GM18505 (cell line): ENCODE measurements at regions not wholly inside any gene's neighbourhood (a gene's known extent, or its start where the extent isn't known, plus 50 kb on each side); places are given as distances from the start of the nearest gene placed in this dataset.

ENCODE experiments used
- ATAC-seq: cut with Tn5 transposase; IDR thresholded peaks from one replicate; pipeline ENCODE4 v1.9.1; 2021; ENCODE audit not compliant: unreplicated experiment
- POLR2A ChIP-seq: IDR thresholded peaks from 4 replicates; pipeline ENCODE4 v1.6.1; 2011; ENCODE audit warnings: borderline replicate concordance; ENCODE audit not compliant: insufficient read depth, insufficient read length; ENCODE audit errors: extremely low read depth

DNA sequence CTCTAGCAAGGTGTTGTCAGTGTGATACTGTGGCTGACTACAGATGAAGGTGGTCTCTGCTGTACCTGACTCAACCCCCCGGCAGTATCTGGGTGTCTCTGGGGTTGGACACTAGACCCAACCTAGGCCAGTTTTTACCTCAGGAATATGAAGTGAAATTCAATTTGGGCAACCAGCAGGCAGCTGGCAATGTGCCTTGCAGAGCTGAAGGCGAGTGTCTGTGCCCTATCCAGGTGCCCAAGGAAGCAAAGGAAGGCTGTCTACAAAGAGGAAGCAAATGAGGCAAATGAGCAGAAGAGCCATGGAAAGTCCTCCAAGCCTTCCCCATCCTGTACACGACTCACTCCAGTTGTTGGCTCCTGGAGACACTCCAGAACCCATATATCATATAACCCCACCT, 264.6 kb upstream of the AGAP1 start:
- no peak for ATAC-seq
- no peak for TF ChIP-seq POLR2A

DNA sequence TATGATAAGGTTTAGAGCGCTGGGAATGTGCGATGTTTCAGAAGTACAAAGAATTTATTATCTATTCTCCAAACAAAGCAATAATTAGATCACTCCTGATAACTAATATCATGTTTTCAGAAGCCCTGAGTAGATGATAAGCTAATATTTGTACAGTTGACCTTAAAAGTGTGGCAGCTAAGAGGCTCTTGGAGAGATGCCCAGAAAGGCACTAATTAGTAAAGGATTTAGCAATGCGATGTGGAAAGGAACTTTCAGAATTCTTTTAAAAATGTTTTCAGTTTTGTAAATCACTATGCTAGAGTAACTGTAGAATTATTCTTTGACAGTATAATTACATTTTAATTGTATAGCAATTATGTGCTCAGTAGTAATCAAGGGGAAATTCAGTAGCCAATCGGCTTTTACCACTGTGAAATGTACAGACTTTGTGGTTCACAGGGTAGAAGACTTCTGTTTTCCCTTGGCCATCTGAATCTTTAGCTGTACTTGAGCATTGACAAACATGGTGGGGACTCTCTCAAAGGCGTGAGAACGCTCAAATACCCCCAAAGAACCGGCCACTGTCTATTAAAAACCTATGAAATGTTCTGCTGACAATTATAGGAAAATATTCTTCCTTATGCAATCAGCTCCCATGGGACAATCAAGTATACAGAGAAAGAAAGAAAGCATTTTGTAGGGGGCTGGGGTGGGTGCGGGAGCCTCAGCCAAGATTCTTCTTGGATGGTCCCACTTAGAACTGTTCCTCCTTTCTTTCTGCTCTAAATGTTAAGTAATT, 262.8 kb upstream of the AGAP1 start:
- no peak for TF ChIP-seq POLR2A

DNA sequence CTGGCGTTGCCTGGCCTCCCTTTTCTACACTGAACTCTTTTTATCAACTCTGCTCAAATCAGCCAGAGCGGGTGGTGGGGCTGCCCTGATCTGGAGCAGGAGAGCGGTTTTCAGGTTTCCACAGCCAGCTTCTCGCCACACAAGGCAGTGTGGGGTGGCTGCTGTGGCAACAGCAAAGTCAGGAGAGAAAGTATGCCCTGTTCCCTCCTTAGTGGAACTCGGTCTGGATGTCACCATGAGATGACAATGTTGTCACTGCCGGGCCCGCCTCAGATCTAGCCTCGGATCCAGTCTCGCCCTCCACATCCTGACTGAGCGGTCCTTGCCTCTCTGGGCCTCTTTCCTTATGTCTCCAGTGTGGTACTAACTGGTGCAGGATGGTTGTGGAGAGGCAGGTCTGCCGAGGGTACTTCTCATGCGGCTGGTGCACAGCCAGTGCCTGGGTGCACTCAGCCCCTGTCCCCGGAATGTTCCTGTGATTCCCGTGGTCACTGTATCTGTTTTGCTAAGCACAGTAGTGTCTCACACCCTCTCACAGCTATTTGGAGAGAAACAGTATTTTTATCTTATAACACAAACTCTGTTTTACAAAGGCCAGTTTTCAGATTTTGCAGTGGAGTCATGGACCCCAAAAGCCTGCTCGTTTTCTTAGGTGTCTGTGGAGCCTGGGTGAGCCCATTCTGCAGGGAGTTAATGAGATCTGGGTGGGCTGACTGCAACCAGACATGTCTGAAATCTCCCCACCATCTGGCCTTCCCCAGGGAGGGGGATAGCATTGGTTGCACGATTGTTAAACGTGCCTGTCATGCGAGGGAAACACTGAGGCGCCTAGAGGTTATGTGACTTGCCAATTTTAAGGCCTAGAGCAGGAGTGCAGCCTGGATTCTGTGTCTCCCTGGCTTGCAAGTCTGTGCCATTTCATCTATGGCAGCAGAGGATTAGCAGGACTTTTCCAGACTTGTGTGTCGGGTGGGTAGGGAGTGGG, 261.1 kb upstream of the AGAP1 start:
- TF ChIP-seq POLR2A: no peak

More for the DNA sequence above, 262.8 kb upstream of the AGAP1 start:
- no peak for ATAC-seq

DNA sequence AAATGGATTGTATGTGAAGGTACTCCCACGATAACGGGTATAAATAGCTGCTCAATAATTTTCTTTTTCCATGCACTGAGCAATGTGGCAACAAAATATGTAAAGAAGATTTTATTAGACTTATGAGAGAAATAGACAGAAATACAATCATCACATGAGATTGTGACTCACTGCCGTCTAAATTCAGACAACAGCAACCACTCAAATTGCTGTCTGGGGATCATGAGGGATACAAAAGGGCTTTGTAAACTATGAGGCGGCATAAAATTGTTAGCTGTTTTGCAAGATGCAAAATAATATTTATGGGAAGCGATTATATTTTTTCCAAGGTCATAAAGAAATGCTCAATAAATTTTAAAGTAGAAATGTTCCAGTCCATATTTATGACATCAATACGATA, 259.1 kb upstream of the AGAP1 start:
- no peak for TF ChIP-seq POLR2A
- no peak for ATAC-seq

More for the DNA sequence above, 261.1 kb upstream of the AGAP1 start:
- no peak for ATAC-seq

DNA sequence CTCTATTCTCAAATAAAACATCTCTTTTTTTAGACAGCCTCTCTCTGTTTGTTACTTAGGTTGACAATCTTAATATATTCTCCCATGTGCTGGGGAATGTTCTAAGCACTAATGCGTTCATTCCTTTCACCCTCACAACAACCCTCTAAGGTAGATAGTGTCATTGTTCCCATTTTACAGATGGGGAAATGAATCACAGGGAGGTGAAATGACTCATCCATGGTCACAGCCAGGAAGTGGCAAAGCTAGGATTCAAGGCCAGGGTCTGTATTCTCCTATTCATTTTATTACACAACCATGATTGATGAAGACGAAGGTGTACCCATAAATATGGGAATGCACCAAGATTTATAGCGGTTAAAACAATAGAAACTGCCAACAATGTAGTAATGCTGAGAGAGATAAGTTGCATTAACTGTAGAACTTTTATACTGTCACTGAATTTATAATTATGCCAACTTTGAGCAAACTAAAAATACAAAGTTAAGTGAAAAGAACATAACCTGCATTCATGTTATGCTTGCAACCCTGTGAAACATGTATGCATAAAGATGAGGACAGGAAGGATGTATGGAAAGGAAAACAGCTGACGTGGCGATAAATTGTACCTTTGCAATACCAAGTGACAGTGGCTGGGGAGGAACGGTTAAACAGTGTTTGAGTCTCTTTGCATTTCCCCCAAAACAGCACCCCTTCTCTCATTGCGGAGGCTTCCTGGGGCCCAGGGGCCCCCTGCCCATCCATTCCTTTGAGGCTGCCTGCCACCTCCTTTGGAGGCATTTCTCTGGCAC, 257.7 kb upstream of the AGAP1 start:
- TF ChIP-seq POLR2A: no peak
- no peak for ATAC-seq

DNA sequence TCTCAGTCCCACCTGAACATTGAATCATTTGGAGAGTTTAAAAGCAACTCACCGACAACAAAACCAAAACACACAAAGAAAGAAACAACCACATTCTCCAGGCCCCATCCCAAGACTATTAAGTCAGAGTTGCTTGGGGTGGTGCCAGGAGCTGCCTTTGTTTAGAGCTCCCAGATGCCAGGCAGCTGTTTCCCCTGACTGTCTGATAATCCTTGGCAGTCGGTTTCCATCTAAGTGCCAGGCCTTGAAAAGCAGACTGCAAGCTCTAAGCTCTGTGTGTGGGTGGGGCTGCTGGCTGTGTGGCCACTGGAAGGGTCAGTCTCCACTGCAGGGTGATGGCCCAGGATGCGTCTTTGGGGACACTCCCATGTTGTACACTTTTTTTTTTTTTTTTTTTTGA, 255.3 kb upstream of the AGAP1 start:
- no peak for TF ChIP-seq POLR2A
- no peak for ATAC-seq

DNA sequence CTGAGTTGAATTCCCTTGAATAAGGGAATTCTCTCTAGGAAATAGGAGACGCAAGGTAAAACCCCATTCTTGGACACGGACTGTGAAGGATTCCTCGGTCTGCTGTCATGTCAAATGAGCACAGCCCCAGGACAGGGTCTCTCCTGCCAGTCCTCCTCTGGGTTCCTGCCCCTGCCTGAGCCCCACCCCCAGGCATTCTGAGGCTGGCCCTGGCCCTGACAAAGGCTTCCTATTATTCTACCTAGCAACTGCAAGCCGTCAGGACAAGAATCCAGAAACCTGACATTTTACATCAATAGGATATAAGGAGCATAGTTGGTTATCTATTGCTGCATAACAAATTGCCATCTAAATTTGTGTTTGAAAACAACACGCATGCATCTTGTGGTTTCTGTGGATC, 253.3 kb upstream of the AGAP1 start:
- TF ChIP-seq POLR2A: no peak

DNA sequence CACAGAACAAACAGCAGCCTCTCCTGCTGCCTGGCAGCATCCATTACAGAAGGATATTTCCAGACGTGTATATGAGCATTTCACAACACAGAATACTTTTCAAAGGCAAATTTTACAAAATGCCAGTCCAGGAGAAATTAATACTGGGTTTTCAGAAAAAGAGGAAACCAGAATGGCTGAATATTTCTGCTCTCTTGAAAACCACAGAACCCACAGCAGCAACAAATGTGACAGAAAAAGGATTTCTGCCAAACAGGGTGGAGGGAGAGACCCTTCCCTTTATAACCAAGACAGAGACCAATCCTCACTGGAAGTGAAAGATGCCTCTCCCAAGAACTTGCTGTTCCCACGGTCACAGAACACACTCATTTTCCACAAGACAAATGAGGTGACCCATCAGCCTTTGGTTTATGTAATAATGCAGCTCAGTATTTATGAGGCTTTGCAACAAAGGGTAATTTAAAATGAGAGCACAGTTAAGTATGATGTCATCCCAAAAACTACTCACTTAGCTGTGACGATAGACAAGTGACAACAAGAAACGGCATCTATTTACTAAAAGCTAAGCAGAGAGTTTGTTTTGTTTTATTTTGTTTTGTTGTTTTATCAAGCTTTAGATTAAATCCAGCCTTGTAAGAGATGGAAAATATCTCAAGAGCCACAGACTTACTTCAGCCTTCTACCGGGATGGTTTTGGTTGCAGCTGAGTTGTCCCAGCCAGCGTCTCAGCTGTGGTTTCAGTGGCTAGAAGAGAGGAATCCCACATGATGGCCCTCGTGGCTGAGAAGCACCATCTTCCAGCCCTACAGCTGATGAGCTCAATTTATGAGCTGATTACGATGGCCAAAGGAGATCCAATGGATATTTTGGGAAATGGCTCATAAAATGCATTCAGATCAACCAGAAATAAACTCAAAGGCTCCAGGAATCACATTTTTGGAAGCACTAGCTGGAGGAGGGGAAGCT, 249.3 kb upstream of the AGAP1 start:
- no peak for TF ChIP-seq POLR2A
- no peak for ATAC-seq

More for the DNA sequence above, 253.3 kb upstream of the AGAP1 start:
- no peak for ATAC-seq

DNA sequence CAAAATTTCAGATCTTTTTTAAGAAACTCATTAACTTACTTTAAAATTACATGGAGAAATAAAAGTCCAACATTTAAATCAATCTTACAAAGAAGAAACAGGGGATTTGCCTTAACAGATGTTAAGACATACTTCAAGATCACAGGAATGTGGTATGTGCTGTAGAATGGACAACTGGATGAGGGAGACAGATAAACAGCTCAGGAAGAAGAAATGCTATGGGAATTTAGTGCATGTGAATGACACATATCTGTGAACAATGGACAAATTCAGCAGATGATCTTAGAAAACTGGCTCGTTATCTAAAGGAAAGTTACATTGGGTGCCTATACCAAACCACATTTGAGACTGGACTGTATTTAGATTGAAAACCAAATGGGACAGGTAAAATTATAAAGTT, 246.8 kb upstream of the AGAP1 start:
- ATAC-seq: no peak
- TF ChIP-seq POLR2A: no peak

DNA sequence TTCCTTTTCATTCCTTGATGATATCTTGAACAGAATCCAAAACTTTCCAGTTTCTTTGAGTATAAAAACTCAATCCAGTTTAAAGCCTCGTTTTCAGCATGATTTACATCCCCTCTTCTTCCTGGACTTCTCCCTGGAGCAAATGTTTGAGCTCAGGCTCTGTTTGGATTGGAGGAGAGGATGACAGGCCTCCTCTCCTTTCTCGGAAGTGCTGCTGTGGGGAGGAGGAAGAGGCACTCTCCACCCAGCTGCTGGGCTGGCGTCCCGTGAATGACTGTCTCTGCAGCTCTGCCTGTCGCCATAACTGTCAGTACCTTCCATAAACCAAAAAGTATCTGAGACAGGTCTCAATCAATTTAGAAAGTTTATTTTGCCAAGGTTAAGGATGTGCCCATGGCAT, 238.2 kb upstream of the AGAP1 start:
- no peak for TF ChIP-seq POLR2A
- ATAC-seq: no peak

DNA sequence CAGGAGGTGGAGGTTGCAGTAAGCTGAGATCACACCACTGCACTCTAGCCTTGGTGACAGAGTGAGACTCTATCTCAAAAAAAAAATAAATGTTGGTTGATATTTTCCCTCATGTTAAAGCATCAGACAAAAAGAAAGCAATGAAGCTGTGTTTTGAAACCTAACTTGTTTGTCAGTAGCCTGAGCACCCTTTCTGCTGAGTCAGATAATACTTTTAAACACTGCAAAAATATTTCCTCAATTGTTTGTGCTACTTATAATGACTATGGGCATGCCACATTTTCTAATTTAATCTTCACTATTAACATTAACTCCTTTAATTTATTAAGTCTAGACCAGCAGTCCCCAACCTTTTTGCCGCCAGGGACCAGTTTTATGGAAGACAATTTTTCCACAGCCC, 236.3 kb upstream of the AGAP1 start:
- ATAC-seq: no peak
- no peak for TF ChIP-seq POLR2A

DNA sequence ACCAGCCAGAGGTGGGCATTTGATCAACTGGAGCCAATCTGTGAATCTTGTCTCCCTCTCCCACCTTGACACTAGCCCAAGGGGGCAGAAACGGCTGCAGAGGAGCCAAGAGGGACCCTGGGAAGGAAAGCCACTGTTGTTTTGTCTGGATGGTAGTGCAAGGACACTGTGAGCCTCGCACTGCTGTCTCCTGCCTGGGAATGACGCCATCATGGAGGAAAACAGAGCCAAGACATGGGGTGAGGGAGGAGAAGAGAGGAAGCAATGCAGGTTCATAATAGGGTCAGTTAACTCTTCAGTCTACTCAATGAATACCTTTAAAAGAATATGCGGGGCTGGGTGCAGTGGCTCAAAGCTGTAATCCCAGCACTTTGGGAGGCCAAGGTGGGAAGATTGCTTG, 231.1 kb upstream of the AGAP1 start:
- no peak for ATAC-seq
- no peak for TF ChIP-seq POLR2A
